ENCODE measurements at regions not wholly inside any gene's neighbourhood (a gene's known extent, or its start where the extent isn't known, plus 50 kb on each side); places are given as distances from the start of the nearest gene placed in this dataset.

- no peak for DNase-seq
Observed at GRCh38 chrX:114332766-114333165, 251.1 kb upstream of the HTR2C start.

DNA sequence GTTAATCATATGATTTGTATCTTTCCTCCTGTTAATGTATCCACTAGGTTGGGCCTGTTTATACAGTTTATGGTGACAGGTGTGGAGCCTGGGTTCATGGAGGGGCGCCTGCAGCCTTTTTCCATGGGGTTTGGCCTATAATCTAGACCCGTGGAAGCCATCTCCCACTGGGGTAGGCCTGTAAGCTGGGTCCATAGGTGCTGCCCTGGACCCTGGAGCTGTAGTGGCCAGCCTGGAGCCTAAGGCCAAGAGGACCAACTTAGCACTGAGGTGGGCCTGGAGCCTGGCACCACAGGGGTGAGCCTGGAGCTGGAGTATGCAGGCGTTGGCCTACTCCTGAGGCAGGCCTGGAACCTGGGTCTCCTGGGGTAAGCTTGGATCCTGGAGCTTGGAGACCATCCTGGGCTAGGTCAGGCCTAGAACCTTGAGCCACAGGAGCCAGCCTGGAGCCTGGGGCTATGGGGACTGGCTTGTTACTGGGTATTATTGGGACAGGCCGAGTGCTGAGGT is 249.4 kb upstream of the HTR2C start:
- DNase-seq = no peak

DNA sequence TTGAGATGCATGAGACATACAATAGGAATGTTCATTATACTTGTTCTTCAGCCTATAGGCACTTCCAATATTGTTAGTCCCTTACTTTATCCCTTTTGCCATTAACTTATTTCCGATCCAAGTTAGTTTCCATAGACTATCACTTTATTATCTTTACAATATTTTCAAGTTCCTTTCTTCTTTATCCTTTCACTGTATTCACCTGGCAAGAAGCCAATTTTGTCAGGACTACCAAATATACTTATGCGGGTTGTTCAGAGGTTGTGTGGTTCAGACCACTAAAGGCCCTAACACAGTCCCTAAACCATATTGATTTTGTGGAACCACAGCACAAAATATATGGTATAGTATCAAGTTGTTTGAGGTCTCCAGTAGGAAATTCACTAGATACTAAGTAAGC is 245.0 kb upstream of the HTR2C start:
- no peak for DNase-seq

DNA sequence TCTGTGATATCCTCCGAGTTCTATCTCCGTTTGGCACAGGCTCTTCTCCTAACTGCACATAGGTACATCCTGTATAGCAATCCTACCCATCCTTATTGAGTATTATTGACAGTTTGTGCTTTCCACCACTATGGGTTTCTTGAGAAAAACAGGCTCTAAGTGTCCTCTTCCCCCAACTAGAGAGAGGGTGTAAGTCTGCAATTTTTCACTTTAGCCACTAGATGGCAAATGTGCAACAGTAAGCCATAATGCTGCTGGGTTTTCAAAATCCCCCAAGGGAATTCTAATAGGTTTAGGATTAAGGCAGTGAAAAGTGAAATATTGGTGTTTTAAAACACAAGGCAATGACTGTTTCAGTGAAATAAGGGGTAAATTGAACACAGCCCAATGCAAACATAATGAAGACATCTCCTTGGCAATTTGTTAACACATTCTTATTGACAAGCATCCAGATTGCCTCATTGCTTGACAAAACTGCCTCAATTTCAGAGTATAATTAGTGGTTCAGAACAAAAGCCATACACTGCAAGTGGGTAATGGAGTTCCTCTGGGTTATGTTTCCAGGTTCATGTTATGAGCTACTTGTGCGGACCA is 239.0 kb upstream of the HTR2C start:
- peak; percentile 9 for DNase-seq

DNA sequence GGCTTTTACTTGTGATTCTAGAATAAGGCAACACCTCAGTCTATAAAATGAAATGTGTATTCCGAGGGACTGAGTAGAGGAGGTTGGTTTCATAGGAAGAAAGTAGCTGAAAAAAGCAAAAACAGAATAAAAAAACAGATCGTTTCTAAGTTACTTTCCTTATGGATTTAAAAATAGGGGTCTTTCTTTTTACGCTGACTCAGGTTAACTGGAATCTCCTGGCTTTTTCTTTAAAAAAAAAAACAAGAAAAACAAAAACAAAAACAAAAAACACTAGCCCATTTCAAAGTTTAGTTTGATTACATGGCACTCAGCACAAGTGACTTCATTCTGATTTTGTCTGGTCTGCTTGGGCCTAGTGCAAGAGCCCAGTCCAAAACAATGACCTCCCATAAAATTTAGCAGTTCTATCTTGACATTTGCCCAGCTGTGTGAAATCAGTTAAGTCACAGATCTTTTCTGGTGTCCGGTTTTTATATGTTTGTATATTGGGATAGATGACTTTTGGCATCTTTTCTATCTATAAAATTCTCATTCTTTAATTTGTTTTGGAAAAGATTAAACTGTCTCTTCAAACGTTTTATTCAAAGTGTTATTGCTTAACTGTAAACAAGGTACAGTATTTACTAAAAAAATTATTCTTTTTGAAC is 222.7 kb upstream of the HTR2C start:
- DNase-seq = no peak

- no peak for DNase-seq
Observed at GRCh38 chrX:114363346-114363745, 220.5 kb upstream of the HTR2C start.

GRCh38 chrX:114365065-114365834 is 218.6 kb upstream of the HTR2C start:
- no peak for DNase-seq

DNA sequence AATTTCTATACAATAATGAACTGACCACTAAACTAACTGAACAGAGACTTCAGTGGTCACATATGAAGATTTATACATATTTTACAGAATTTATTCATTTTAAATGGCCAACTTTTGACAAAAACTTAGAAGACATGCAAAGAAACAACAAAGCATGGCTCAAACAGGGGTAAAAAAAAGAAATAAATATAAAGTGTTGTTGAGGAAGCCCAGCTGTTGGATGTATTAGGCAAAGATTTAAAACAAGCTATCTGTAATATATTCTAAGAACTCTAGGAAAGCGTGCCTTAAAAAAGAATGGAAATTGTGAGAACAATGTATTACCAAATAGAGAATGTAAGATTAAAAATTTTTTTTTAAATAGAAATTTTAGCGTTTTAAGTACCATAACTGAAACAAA is 210.9 kb upstream of the HTR2C start:
- DNase-seq = no peak

DNA sequence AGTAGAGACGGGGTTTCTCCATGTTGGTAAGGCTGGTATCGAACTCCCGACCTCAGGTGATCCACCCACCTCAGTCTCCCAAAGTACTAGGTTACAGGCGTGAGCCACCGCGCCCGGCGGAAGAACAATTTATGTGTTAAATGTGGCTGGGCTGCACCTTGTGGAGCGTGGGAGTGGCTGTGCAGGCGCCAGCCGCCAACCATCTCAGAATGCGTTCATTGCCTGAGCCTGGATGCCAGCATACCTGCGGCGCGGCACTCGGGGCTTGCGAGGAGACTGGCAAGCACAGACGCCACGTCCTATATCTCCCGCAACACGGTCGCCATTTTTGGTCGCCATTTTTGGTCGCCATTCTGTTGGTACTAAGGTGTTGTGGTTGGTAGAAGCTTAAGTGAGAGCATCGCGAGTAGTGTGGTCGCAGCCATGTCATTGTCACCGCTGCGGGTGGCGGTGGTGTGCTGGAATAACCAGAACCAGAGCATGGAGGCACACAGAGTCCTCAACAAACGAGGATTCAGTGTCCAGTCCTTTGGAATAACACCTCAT is 193.6 kb upstream of the HTR2C start:
- no peak for DNase-seq

All from MV-4-11 (cell line).